Raji (cell line): ENCODE measurements at regions not wholly inside any gene's neighbourhood (a gene's known extent, or its start where the extent isn't known, plus 50 kb on each side); places are given as distances from the start of the nearest gene placed in this dataset.

Experiments
- POLR2A ChIP-seq: IDR thresholded peaks from 2 replicates; pipeline ENCODE4 v1.6.1; 2011; ENCODE audit warnings: low read depth, low read length, control low read depth; ENCODE audit not compliant: insufficient read depth

DNA sequence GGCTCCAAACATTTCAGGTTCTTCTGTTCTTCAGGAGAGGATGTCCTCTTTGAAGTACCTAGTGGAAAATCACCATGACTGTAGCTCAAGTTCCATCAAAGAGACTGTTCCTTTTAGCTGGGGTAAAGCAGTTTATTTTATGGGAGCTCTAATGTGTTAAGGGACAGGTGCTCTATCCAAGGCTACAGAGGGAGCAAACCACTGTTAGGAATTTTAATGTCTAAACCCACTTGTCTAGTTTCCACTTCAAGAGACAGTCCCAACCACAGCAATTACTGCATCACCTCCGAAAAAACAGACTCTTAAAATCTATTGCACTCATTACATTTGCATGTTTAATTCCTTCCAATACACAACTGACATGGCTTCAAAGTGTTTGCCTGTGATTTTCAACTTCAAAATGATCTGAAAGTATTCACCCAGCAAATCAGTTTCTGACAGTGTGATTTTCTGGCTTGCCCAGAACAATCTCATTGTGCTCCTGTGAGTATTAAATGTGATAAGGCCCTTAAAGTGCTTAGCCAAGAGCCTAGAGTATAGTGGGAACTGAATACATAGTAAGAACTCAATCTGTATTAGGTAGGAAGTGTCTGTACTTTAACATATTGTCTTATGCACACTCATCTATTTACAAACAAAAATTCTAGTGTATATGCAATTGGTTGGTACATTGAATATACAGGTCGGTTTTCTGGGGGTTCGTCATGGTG is 266.5 kb upstream of the CCDC54 start:
- no peak for TF ChIP-seq POLR2A

DNA sequence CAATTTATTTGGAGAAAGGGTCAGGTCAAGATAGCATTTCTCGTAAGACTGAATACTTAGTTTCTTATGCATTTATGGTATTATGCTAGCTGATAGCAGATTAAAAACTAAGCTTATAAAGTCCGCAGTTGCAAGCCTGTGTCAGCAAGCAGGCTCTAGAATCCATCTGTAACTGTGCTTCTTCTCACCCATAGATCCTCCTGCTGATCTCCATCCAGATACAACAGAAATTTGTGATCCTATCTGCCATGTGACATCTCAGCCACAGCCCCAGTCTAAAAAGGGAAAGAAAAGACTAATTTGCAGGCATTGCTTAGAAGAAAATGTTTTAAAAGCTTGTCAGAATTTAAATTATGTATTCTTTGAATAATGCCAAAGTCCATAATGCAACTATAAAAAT is 265.4 kb upstream of the CCDC54 start:
- no peak for TF ChIP-seq POLR2A

DNA sequence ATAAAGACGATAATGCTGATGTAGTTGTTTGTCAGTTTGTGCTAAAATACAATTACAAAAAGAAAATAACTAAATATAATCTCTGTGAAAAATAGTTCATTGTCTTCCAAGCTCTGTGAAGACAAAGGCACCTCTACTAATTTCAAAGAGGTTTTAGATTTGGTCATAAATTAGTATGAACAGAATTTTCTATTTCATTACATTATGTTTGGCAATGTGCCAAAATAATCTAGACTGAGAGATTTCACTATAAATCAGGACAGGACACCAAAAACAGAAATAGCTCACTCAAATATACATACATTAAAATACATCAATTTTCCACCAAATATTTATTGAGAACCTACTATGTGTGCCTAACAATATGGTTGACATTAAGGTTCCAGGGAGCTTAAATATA is 264.9 kb upstream of the CCDC54 start:
- no peak for TF ChIP-seq POLR2A

DNA sequence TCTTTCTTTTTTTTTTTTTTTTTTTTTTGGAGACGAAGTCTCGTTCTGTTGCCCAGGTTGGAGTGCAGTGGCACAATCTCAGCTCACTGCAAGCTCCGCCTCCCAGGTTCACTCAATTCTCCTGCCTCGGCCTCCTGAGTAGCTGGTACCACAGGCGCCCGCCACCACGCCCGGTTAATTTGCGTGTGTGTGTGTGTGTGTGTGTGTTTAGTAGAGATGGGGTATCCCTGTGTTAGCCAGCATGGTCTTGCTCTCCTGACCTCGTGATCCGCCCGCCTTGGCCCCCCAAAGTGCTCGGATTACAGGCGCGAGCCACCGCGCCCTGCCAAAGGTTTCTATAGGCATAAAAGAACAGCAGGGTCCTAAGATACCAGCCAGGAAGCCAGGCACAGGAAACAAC is 261.0 kb upstream of the CCDC54 start:
- no peak for TF ChIP-seq POLR2A

DNA sequence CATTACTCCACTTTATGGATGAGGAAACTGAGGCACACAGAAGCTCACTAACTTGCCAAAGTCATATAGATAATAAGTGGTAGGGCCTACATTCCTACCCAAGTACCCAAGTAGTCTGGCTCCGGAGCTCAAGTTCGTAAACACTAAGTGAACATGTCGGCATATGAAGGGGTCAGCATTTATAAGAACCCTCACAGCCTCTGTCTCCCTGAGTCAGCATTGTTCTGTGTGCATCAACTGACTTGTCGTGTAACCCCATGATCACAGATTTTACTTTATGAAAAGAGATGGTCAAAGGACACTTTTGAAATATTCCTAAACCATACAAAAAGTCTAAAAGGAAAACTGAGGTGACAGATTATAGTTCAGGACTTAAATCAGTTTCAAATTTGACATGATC is 260.1 kb upstream of the CCDC54 start:
- TF ChIP-seq POLR2A, result no peak

DNA sequence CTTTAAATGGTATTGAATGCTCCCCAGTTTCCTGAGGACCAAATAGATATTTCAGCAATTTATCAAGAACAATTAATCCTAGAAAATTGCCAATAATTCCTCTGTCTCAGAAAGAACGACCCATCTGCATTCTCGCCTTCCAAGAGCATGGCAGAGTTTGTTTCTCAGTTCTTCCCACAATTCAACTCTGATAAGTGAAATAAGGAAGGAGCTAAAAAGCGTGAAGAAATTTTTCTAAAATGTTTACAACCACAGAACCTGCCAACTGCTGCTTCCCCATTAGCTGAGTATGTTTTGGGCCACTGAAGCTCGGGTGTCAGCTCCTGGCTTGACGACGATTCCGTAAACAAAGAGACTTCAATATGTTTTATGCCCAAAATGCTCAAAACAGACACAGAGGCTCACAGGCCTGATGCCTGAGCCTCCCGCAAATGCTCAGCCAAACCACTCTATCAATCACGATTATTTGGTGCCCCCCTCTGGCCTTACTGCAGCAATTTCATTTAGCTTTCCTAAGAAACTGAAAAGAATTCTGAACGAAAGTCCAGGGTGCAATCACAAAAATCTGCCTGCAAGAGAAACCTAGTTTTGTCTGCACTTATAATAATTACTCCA is 259.2 kb upstream of the CCDC54 start:
- no peak for TF ChIP-seq POLR2A

DNA sequence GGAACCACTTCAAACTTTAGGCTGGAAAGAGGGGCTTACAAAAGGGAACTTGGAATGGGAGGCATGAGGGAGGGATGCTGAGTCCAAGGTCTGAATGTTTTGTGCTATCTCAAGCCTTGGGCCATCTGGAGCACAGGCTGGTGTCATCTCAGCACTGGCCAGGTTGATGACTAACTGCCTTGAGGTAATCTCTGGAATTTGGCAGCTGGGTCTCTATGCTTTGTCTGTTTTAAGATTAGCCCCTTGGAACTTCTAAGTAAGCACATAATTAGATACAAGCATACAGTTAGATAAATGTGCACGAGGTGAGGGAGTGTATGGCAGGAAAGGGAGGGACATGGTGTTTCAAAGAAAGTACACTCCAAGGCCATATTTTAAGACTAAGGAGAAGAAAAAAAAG is 252.4 kb upstream of the CCDC54 start:
- TF ChIP-seq POLR2A, result no peak

DNA sequence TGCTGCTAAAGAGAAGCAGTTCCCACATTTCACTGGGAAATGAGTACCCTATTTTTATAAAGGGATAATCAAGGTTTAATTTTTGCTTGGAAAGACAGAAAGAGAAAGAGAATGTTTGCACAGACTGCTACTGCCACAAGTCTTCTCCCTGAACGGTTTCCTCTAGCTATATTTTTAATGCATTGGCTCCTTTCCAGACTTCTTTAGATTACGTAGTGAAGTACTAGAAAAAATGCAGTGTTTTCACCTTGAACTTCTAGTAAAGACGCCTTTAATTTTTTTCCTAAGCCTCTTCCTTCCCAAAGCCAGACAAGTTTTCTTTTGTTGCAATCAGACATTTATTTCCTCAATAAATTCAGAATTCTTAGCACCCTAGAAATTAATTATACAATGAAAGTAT is 248.3 kb upstream of the CCDC54 start:
- TF ChIP-seq POLR2A, result no peak

DNA sequence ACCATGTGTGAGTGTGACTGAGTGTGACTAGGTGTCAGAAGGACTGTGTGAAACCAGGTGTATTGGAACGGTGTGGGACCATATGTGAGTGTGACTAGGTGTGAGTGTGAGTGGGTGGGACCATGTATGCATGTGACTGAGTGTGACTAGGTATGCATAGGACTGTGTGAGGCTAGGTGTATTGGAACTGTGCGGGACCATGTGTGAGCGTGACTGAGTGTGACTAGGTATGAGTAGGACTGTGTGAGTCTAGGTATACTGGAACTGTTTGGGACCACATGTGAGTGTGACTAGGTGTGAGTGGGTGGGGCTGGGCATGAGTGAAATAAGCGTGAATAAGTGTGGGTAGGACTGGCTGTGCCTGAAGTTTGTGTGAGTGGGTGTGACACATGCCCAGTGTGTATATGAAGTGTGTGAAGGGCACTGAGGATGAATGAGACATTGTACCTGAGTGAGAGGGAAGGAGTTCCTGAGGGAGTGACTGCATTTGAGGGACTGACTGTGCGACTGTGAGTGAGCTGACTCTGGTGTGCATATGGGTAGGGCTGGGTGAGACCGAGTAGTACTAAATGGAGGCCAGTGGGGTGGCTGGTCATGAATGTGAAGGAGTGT is 247.0 kb upstream of the CCDC54 start:
- no peak for TF ChIP-seq POLR2A

DNA sequence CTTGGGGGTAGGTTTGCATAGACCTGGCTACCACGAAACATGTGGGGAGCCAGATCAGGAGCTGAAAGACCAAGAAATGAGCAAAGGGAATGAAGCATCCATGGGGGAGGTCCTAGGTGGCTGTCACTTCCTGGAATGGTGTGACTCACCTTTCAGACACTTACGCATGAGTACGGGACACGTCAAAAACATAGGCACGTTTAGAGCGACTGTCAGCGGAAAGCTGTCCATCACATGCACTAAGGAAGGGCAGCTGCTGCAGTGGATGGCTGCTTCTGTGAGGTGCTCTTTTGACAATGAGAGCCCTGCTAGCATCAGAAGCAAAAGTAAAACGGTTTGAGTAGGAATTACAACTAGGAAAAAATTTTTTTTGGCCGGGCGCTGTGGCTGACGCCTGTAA is 244.6 kb upstream of the CCDC54 start:
- TF ChIP-seq POLR2A, result no peak

DNA sequence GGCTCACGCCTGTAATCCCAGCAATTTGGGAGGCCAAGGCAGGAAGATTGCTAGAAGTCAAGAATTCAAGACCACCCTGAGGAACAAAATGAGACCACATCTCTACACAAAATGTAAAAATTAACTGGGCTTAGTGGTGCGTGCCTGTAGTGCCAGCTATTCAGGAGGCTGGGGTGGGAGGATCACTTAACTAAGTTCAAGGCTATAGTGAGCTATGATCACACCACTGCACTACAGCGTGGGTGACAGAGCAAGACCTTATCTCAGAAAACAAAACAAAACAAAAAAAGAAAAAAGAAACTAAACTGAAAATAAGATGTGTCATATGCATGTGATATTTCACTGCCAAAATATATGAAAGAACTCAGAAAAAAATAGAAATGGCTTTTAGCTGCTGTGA is 243.3 kb upstream of the CCDC54 start:
- no peak for TF ChIP-seq POLR2A

DNA sequence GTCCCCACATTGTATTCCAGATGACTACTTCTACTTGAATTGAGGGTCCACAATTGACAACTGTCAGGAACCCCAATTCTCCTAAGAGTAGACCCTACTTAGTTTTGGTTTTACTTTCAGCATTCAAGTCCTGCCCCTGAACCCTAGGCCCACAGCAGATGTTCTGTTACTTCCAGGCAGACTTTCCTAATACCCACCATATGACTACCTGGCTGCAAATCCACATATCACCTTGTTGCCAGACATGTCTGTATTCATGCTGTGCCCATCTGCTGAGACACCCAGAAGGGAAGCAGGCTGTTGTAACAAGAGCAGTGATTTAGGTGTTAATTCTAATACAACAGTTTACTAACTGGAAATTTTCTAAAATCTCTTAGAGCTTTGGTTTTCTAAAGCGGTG is 235.1 kb upstream of the CCDC54 start:
- TF ChIP-seq POLR2A, result no peak

DNA sequence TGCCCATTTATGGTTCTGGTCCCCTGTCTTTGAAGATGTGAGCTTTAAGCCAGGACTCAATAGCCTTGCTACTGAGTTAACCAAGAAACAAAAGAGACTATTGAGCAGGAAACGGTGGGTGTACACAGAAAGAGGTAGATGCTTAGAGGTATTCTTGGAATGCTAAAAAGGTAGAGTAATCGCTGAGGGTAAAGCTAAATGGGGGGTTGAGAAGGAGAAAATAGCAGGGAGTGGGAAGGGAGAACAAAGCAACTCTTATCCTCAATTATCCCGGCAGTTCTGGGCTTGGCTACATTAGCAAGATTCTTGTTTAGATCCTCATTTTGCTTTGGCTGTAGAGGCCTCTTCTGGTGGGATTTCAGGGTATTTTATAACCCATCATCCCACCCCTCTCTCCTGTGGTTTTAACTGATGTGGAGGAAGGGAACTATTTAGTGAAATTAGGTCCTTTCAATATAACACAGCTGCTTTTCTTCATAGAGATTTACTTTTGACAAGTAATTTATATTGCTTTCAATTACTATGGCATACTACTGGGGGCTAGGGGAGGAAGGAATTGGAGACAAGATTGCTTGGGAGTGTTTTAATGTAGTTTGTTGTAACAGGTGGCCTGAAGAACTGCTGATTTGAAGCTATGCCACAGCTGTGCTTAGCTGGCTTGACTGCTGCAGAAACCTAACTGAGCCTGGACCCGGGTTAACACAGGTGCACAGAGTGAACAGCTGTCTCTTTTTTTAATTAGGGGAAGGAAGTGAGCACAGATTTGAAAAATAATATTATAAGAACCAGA is 234.3 kb upstream of the CCDC54 start:
- TF ChIP-seq POLR2A, result no peak

DNA sequence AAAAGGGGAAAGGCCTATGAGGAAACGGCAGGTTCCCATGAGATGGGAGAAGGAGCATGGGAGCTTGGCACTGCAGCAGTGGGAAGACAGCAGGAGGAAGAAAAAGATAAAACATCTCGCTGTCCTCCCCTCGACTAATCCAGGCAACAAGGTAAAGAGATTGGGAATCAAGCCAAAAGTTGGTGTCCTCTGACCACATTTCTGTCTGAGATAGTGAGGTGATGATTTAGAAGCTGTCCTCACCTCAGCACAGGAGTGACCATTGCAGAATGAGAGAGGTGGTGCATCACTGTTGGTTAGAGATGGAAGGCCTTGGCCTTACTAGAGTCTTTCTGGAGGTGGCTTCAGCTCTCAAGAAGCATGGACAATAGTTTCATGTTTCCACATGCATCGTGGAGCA is 226.6 kb upstream of the CCDC54 start:
- no peak for TF ChIP-seq POLR2A

DNA sequence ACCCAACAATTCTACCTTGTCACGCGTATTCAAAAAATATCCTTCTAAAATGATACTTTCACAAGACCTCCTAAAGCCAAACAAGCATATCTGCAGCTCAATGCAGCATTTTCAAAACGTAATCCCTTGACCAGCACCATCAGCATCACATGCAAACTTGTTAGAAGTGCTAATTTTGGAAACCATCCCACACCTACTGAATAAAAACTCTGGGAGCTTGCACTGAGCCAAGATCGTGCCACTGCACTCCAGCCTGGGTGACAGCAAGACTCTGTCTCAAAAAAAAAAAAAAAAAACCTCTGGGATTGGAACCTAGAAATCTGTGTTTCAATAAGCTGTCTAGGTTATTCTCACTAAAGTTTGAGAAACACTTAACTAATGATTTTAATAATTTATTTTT is 223.3 kb upstream of the CCDC54 start:
- no peak for TF ChIP-seq POLR2A

DNA sequence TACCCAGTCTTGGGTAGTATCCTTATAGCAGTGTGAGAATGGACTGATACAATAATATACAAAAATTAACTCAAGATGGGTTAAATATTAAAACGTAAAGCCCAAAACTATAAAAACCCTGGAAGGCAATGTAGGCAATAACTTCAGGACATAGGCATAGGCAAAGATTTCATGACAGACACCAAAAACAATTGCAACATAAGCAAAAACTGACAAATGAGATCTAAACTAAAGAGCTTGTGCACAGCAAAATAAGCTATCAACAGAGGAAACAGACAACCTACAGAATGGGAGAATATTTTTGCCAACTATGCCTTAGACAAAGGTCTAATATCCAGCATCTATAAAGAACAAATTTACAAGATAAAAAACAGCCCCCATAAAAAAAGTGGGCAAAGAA is 204.8 kb upstream of the CCDC54 start:
- TF ChIP-seq POLR2A, result no peak
